ENCODE measurements at regions not wholly inside any gene's neighbourhood (a gene's known extent, or its start where the extent isn't known, plus 50 kb on each side); places are given as distances from the start of the nearest gene placed in this dataset.
"Not testable (repeated sequence)": the region's sequence is repeated elsewhere in the genome, so short reads cannot be mapped to it uniquely, and the experiment has no call there.

DNA sequence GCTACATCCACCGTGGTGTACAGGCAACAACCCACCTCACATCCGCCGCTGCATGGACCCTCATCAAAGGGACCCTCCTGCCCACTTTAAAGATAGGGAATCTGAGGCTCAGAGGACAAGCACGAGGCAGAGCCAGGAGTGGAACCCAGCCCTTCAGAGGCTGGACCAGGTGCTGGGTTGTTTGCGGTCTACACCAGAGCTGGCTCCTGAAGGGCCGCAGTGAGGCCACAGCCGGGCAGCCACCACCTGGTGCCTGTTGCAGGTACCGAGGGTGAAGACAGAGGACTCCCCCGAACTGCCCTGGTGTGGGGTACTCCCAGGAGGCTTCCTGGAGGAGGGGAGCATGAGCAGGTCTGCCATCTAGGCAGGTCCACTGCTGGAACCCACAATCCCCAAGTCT is 78.8 kb downstream of the DHCR7 start:
- H3K36me3 ChIP-seq: no peaks in the 10 kb centered on the region
- DNase-seq: no peak
- no peak overlapping the region for H3K27ac ChIP-seq
- no peaks in the 10 kb centered on the region for H3K9me3 ChIP-seq
- intact Hi-C loops (cut with DNase I; ENCODE audit: low total_unique reads): no loop called here
- no peaks in the 10 kb centered on the region for H3K4me1 ChIP-seq
- no peak for TF ChIP-seq CTCF (IDR thresholded peaks at IDR 0.05)
- TF ChIP-seq POLR2A (IDR thresholded peaks at IDR 0.05): no peak
- H3K27me3 ChIP-seq: no peaks in the 10 kb centered on the region
- no peak overlapping the region for H3K4me3 ChIP-seq

- no peak for TF ChIP-seq CTCF (IDR thresholded peaks at IDR 0.05)
- TF ChIP-seq POLR2A (IDR thresholded peaks at IDR 0.05): no peak
- Histone ChIP-seq H3K4me1 (no peaks in the 10 kb centered on the region), H3K27ac (no peak overlapping the region), H3K27me3 (no peaks in the 10 kb centered on the region), H3K4me3 (no peak overlapping the region), H3K36me3 (no peaks in the 10 kb centered on the region), H3K9me3 (no peaks in the 10 kb centered on the region)
- intact Hi-C loops (cut with DNase I; ENCODE audit: low total_unique reads): no loop called here
- DNase-seq: no peak
Measured at GRCh38 chr11:71368966-71369365, 79.2 kb downstream of the DHCR7 start.

GRCh38 chr11:71367756-71368155 is 80.4 kb downstream of the DHCR7 start:
- Histone ChIP-seq H3K4me1 (no peaks in the 10 kb centered on the region), H3K4me3 (no peak overlapping the region), H3K27ac (no peak overlapping the region), H3K27me3 (no peaks in the 10 kb centered on the region), H3K36me3 (no peaks in the 10 kb centered on the region), H3K9me3 (no peaks in the 10 kb centered on the region)
- TF ChIP-seq CTCF (IDR thresholded peaks at IDR 0.05) (no peak), POLR2A (IDR thresholded peaks at IDR 0.05) (no peak)
- DNase-seq: no peak
- intact Hi-C loops (cut with DNase I; ENCODE audit: low total_unique reads): no loop called here

GRCh38 chr11:71367276-71367675 is 80.9 kb downstream of the DHCR7 start:
- H3K27me3 ChIP-seq; H3K4me1 ChIP-seq; H3K9me3 ChIP-seq; H3K27ac ChIP-seq; intact Hi-C loops (cut with DNase I; ENCODE audit: low total_unique reads); DNase-seq; H3K4me3 ChIP-seq; H3K36me3 ChIP-seq: not testable (repeated sequence)

- no peak for TF ChIP-seq POLR2A (IDR thresholded peaks at IDR 0.05)
- no peak for TF ChIP-seq CTCF (IDR thresholded peaks at IDR 0.05)
- no peak overlapping the region for H3K4me3 ChIP-seq
- intact Hi-C loops (cut with DNase I; ENCODE audit: low total_unique reads): no loop called here
- DNase-seq: no peak
- no peaks in the 10 kb centered on the region for H3K27me3 ChIP-seq
- no peaks in the 10 kb centered on the region for H3K4me1 ChIP-seq
- no peaks in the 10 kb centered on the region for H3K9me3 ChIP-seq
- no peak overlapping the region for H3K27ac ChIP-seq
- no peaks in the 10 kb centered on the region for H3K36me3 ChIP-seq
Measured at GRCh38 chr11:71366076-71366475, 82.1 kb downstream of the DHCR7 start.

DNA sequence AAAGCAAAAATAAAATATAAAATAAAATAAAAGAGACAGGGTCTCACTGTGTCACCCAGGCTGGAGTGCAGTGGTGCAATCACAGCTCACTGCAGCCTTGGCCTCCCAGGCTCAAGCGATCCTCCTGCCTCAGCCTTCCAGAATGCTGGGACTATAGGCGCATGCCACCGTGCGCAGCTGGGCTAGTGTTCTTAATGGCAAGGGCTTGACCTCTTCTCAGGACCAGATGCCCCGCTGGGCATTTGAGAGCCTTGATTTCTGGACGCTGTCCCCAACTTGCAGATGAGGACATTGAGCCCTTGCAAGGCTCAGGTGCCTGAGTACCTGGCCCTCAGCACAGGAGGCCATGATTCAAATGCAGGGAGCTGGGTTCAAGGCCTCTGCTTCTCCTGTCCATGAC is 82.6 kb downstream of the DHCR7 start:
- DNase-seq: no peak
- Histone ChIP-seq H3K27ac (no peak overlapping the region), H3K9me3 (no peaks in the 10 kb centered on the region), H3K27me3 (no peaks in the 10 kb centered on the region), H3K4me3 (no peak overlapping the region), H3K36me3 (no peaks in the 10 kb centered on the region), H3K4me1 (no peaks in the 10 kb centered on the region)
- TF ChIP-seq POLR2A (IDR thresholded peaks at IDR 0.05) (no peak), CTCF (IDR thresholded peaks at IDR 0.05) (no peak)
- intact Hi-C loops (cut with DNase I; ENCODE audit: low total_unique reads): no loop called here

Data from uterus (tissue), 3 donors.